ENCODE measurements at regions not wholly inside any gene's neighbourhood (a gene's known extent, or its start where the extent isn't known, plus 50 kb on each side); places are given as distances from the start of the nearest gene placed in this dataset.

- Mint-ChIP-seq H3K9me3 (ENCODE audit: unreplicated experiment) (no peaks in the 10 kb centered on the region), H3K4me3 (ENCODE audit: unreplicated experiment) (no peak overlapping the region), H3K4me1 (ENCODE audit: unreplicated experiment) (no peaks in the 10 kb centered on the region), H3K27ac (ENCODE audit: unreplicated experiment) (no peak overlapping the region), H3K36me3 (ENCODE audit: unreplicated experiment) (no peaks in the 10 kb centered on the region), H3K27me3 (ENCODE audit: unreplicated experiment) (peaks cover 52% of the 10 kb centered on the region)
- no peak for TF ChIP-seq CTCF (IDR thresholded peaks at IDR 0.05)
- no peak for DNase-seq (ENCODE audit: extremely low spot score, unreplicated experiment)
Observed at GRCh38 chr1:230008721-230009120, 58.3 kb upstream of the GALNT2 start.

- TF ChIP-seq CTCF (IDR thresholded peaks at IDR 0.05): no peak
- Mint-ChIP-seq H3K9me3 (ENCODE audit: unreplicated experiment) (no peaks in the 10 kb centered on the region), H3K4me3 (ENCODE audit: unreplicated experiment) (no peak overlapping the region), H3K27me3 (ENCODE audit: unreplicated experiment) (peaks cover 54% of the 10 kb centered on the region), H3K27ac (ENCODE audit: unreplicated experiment) (no peak overlapping the region), H3K36me3 (ENCODE audit: unreplicated experiment) (no peaks in the 10 kb centered on the region), H3K4me1 (ENCODE audit: unreplicated experiment) (no peaks in the 10 kb centered on the region)
- no peak for DNase-seq (ENCODE audit: extremely low spot score, unreplicated experiment)
Observed at GRCh38 chr1:230009611-230010313, 57.3 kb upstream of the GALNT2 start.

DNA sequence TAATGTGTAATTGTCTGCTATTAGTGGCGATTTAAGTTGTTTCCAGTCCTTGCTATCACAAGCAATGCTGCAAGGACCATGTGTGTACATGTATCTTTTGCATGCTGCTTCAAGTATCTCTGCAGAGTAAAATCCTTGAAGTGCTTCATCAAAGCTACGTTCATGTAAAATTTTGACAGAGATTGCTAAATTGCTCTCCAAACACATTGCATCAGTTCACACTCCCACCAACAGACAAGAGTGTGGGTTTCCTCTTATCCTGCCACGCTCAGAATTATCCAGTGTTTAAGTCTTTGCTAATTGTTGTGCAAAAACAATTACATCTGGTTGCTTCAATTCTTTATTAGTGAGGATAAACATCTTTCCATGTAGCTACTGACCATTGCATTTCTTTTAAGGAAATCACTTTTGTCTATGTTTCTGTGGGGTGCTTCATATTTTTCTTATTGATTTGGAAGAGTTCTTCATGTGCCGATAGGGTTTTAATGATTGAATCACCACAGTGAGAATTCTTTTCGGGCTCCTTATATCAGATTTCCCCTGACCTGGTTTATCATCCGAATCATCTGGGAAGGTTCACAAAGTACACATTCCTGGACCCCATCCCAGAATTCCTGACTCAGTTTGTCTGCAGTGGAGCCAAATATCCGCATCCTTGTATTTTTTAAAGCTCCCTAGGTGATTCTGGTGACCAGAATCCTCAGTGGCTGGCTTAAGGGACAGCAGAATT, 56.3 kb upstream of the GALNT2 start:
- Mint-ChIP-seq H3K9me3 (ENCODE audit: unreplicated experiment) (no peaks in the 10 kb centered on the region), H3K27ac (ENCODE audit: unreplicated experiment) (no peak overlapping the region), H3K36me3 (ENCODE audit: unreplicated experiment) (no peaks in the 10 kb centered on the region), H3K27me3 (ENCODE audit: unreplicated experiment) (peaks cover 47% of the 10 kb centered on the region), H3K4me3 (ENCODE audit: unreplicated experiment) (no peak overlapping the region), H3K4me1 (ENCODE audit: unreplicated experiment) (no peaks in the 10 kb centered on the region)
- no peak for DNase-seq (ENCODE audit: extremely low spot score, unreplicated experiment)
- TF ChIP-seq CTCF (IDR thresholded peaks at IDR 0.05): no peak

GRCh38 chr1:230011333-230012092, 55.5 kb upstream of the GALNT2 start:
- H3K27ac Mint-ChIP-seq (ENCODE audit: unreplicated experiment): no peak overlapping the region

More at GRCh38 chr1:230011333-230012092, 55.5 kb upstream of the GALNT2 start:
- Mint-ChIP-seq H3K4me3 (ENCODE audit: unreplicated experiment) (no peak overlapping the region), H3K4me1 (ENCODE audit: unreplicated experiment) (no peaks in the 10 kb centered on the region), H3K27me3 (ENCODE audit: unreplicated experiment) (peaks cover 48% of the 10 kb centered on the region), H3K9me3 (ENCODE audit: unreplicated experiment) (no peaks in the 10 kb centered on the region), H3K36me3 (ENCODE audit: unreplicated experiment) (no peaks in the 10 kb centered on the region)
- no peak for TF ChIP-seq CTCF (IDR thresholded peaks at IDR 0.05)
- no peak for DNase-seq (ENCODE audit: extremely low spot score, unreplicated experiment)
